GM19099 (cell line): ENCODE measurements at regions not wholly inside any gene's neighbourhood (a gene's known extent, or its start where the extent isn't known, plus 50 kb on each side); places are given as distances from the start of the nearest gene placed in this dataset.

Experiments used
- POLR2A ChIP-seq: IDR thresholded peaks from 3 replicates; pipeline ENCODE4 v1.6.1; 2011; ENCODE audit warnings: low read depth; ENCODE audit not compliant: insufficient read length; ENCODE audit errors: extremely low read depth

GRCh38 chr5:125064621-125065438 lies 318.4 kb upstream of the ZNF608 start:
- no peak for TF ChIP-seq POLR2A

- no peak for TF ChIP-seq POLR2A
Measured at GRCh38 chr5:125065741-125066140, 319.3 kb upstream of the ZNF608 start.

DNA sequence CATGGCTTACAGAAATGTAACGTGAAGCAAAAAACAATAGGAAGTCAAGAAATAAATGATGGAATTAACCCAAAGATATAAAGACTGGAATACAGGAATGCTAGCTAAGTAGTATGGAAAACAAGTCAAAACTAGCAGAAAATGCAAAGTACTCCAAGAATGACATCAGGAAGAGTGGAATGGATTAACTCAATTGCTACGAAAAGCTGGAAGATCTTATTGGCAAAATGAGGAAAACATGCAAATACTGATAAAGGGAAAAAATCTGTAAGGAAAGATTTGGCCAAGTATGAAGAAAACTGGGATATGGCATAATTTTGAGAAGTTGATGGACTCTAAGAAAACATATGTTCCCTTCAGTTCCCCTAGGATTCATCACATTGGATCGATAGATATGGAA lies 324.5 kb upstream of the ZNF608 start:
- TF ChIP-seq POLR2A = no peak

DNA sequence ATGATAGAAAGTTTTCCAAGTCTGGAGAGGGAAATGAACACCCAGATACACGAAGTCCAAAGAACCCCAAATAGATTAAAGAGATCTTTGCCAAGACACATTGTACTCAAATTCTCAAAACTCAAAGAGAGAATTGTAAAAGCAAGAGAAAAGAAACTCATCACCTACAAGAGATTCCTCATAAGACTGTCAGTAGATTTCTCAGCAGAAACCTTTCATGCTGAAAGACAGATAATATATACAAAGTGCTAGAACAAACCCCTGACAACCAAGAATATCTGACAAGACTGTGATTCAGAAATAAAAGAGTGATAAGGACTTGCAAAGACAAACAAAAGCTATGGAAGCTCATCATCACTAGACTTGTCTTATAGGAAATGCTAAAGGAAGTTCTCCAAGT lies 326.7 kb upstream of the ZNF608 start:
- no peak for TF ChIP-seq POLR2A

- TF ChIP-seq POLR2A = no peak
Measured at GRCh38 chr5:125075567-125075966, 329.1 kb upstream of the ZNF608 start.

GRCh38 chr5:125081101-125081500 lies 334.7 kb upstream of the ZNF608 start:
- no peak for TF ChIP-seq POLR2A

DNA sequence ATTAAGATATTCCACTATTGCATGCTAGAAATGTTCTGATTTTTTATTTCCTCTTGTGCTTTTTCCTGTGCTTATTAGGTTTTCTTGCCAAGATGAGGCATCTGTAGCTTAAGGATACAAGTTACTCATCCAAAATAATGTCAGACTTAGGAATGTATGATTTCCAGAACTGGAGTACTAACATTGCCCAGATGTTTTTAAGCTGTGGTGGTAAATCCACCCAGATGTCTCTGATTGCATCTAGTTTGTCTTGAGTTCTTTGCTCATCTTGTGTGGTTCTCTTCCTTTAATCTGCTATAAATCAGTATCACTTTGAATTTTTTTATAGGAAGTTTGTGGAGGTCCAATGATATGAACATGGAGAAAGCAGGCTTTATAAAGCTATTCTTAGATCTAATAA lies 337.5 kb upstream of the ZNF608 start:
- TF ChIP-seq POLR2A = no peak

- no peak for TF ChIP-seq POLR2A
Measured at GRCh38 chr5:125085797-125086505, 339.5 kb upstream of the ZNF608 start.

GRCh38 chr5:125088522-125089105 lies 342.2 kb upstream of the ZNF608 start:
- no peak for TF ChIP-seq POLR2A

- TF ChIP-seq POLR2A = no peak
Measured at GRCh38 chr5:125093776-125094175, 347.3 kb upstream of the ZNF608 start.

DNA sequence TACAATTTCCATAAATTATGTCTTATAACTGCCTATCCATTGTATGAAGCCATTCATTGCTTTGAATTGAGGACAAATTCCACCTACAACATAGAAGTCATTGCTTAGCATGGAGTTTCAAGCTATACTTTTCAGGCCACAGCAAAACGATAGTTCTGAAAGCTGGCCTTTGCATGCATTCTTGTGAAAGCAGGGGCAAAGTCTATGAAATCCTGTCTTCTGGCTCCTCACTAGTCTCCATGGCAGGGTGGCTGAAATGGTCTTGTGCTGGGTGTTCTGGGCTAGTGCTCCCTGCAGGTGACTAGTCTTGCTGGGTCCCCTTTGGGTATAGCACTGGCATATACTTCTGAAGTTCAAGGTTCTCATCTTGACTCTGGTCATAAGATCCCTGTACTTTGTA lies 353.9 kb upstream of the ZNF608 start:
- TF ChIP-seq POLR2A = no peak

DNA sequence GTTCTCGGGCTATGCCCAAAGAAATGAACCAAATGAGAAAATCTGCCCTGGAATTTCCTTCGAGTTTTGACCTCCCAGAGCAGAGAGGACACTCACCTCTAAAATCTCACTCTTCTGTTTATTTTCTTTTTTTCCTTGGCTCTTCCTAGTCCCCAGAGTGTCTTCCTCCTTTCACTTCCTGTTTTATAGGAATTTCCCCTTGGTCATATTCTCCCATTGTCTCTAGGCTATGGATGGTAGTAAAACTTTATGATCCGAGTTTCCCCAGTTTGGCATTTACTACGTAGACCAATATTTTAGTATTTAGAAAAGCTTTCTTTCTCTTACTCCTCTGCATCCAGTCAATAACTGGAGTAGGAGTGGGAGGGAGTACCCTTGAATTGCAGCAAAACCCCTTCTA lies 354.5 kb upstream of the ZNF608 start:
- no peak for TF ChIP-seq POLR2A

DNA sequence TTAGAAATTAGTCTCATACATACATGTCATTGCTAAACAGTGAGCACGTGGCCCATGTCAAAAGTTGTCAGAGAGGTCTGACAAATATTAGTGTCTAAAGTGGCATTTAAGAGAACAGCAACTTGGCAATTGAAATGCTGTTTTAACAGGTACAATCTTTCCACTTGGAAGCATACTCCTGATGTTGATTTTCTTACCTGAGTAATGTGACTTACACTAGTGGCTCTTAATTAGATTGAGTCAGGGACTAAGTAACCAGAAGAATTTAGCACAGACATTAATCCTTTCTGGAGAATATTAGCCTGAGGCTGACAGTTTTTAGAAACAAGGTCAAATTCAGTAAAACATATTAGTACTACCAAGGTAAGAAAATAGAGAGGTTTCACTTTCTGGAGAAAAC lies 357.0 kb upstream of the ZNF608 start:
- no peak for TF ChIP-seq POLR2A

- TF ChIP-seq POLR2A = no peak
Measured at GRCh38 chr5:125106271-125106670, 359.8 kb upstream of the ZNF608 start.

GRCh38 chr5:125106881-125107280 lies 360.4 kb upstream of the ZNF608 start:
- TF ChIP-seq POLR2A = no peak

- no peak for TF ChIP-seq POLR2A
Measured at GRCh38 chr5:125109293-125109692, 362.9 kb upstream of the ZNF608 start.
